ENCODE measurements at regions not wholly inside any gene's neighbourhood (a gene's known extent, or its start where the extent isn't known, plus 50 kb on each side); places are given as distances from the start of the nearest gene placed in this dataset.
A peak's percentile ranks its signal among the peaks of the same experiment; 100 is the strongest.

DNA sequence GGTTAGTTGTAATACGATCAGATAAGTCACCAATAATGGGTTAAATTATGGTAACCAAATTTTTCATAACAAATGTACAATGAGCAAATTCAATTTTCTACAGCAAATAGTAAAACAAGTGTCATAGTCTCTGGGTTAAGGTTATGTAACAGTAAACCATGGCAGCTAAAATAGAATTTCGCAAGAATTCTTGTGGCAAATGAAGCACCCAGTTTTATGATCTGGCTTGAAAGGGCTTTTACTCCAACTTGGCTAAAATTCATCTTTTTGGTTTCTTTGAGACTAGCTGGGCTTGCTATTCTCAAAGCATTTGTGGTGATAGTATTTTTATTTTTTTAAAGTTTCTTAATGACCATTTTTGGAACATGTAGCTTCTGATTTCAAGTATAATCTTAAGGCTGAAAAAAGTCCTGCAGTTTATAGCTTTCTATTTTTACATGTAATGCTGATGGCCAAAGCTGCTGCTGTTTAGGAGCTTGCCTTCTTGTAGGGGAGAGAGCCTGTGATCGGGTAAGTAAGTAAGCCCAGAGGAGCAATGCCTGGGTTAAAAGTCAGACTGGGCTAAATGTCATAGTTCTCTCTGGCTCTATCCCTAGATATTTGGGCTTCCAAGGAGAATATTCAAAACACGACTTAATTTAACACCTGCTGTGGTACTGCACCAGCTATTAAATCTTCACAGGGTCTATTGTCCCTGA is 55.5 kb upstream of the SYPL1 start:
- in situ Hi-C loops (cut with HindIII; ENCODE audit: low pct_ligation_motif_present, low pct_unique_long_range_greater_than_20kb, low sequenced_read_pairs): loop anchor here (25.0 kb wide), 1 partner anchor 105 kb away; no protein-coding TSS in a partner anchor
- no peak for DNase-seq

DNA sequence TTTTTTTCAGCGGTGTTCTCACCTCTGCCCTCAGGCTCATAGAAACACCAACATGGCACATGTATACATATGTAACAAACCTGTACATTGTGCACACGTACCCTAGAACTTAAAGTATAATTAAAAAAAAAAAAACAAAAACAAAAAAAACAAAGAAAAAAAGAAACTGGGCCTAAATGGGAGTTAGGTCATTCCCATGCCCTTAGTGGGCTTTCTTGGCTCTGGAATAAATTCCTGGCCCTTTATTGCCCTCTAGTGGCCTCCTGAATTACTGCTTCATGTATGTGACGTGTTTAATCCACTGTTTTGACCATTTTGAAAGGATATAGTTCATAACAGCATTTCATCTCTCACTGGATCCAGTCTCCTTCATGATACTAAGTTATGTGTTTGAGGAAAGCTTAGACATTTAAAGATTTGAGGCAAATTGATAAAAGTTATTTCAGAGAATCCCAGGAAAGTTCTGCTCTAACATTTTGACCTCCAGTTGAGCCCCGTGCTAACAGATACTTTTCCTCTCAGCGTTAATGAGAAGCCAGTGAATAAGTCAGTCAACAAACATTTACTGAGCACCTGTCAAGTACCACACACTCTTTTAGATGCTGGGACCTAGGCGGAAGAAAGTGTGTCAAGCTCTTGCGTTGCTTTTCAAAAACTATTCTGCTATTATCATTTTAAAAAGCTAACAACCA is 54.7 kb upstream of the SYPL1 start:
- in situ Hi-C loops (cut with HindIII; ENCODE audit: low pct_ligation_motif_present, low pct_unique_long_range_greater_than_20kb, low sequenced_read_pairs): loop anchor here (25.0 kb wide), 1 partner anchor 104 kb away; no protein-coding TSS in a partner anchor
- peak; percentile 84 for DNase-seq

DNA sequence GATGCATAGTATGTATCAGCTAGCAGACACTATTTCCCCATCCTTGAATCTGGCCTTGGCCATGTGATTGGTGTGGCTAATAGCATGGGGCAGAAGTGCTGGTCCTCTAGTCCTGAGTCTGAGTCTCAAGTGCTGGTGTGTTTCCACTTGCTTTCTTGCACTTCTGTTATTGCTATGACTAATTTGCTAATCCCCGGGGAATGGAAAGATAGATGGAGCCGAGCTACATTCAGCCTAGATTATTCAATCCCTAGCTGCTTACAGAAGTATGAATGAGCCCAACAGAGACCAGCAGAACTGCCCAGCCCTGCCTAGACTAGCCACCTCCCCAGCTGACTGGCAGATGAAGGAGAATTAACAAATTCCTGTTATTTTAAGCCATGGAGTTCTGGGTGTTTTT is 53.2 kb upstream of the SYPL1 start:
- in situ Hi-C loops (cut with HindIII; ENCODE audit: low pct_ligation_motif_present, low pct_unique_long_range_greater_than_20kb, low sequenced_read_pairs): loop anchor here (25.0 kb wide), 1 partner anchor 103 kb away; no protein-coding TSS in a partner anchor
- no peak for DNase-seq

DNA sequence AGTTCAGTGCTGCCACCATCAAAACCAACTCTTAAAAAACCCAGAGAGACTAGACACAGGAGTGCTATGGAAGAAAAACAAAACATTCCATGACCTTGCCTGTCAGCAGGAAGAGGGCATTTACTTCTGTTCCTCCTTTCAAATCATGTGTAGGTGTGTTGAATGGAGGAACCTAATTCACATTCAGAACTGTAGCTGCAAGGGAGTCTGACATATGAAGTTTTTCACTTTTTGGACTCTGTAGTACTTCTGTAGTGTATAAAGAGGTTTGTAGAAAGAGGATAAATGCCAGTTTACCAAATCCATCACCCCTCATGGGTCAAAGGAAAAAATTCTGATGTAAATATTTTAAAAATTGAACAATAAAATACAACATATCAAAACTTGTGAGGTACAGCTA is 51.1 kb upstream of the SYPL1 start:
- in situ Hi-C loops (cut with HindIII; ENCODE audit: low pct_ligation_motif_present, low pct_unique_long_range_greater_than_20kb, low sequenced_read_pairs): loop anchor here (25.0 kb wide), 1 partner anchor 101 kb away; no protein-coding TSS in a partner anchor

More for the DNA sequence above, 51.1 kb upstream of the SYPL1 start:
- DNase-seq: no peak
